GM12891 (cell line): ENCODE measurements at regions not wholly inside any gene's neighbourhood (a gene's known extent, or its start where the extent isn't known, plus 50 kb on each side); places are given as distances from the start of the nearest gene placed in this dataset.

Experiments used
- PAX5 ChIP-seq: IDR thresholded peaks from 2 replicates; pipeline ENCODE4 v1.6.1; 2011; ENCODE audit warnings: low read length, moderate library complexity, mild to moderate bottlenecking; ENCODE audit not compliant: insufficient read depth, severe bottlenecking
- POLR2A ChIP-seq: IDR thresholded peaks from 2 replicates; pipeline ENCODE4 v1.6.1; 2011; ENCODE audit warnings: low read depth, low read length, control low read depth
- POLR2AphosphoS5 ChIP-seq: IDR thresholded peaks from 2 replicates; pipeline ENCODE4 v1.6.1; 2011; ENCODE audit warnings: low read depth, low read length, control low read depth
- TAF1 ChIP-seq: IDR thresholded peaks from 2 replicates; pipeline ENCODE4 v1.6.1; 2011; ENCODE audit warnings: low read depth, low read length, control low read depth

DNA sequence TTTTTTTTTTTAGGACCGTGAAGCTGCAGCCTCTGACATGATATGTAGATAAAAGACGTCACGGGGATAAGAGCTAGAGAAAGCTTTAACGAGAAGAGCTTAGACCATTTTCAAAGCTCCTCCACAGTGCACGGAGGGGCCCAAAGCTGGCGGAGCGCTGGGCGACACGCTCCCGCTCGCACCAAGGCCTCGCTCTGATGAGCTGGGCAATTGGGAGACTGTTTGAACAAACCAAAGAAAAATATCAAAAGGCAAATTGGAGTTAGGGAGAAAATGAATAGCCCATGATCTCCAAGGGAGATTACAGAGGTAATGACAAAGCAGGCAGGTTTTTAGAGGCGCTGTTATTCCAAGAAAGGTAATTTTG, 179.4 kb downstream of the SREK1 start:
- TF ChIP-seq POLR2A: no peak
- TF ChIP-seq TAF1: no peak
- no peak for TF ChIP-seq POLR2AphosphoS5
- no peak for TF ChIP-seq PAX5
